GM21737 (cell line): ENCODE measurements at regions not wholly inside any gene's neighbourhood (a gene's known extent, or its start where the extent isn't known, plus 50 kb on each side); places are given as distances from the start of the nearest gene placed in this dataset.
"Not testable (repeated sequence)": the region's sequence is repeated elsewhere in the genome, so short reads cannot be mapped to it uniquely, and the experiment has no call there.

Source experiments
- ATAC-seq: cut with Tn5 transposase; IDR thresholded peaks from one replicate; pipeline ENCODE4 v1.9.1; 2021; ENCODE audit warnings: mild to moderate bottlenecking, moderate library complexity; ENCODE audit not compliant: unreplicated experiment

GRCh38 chr11:112670806-112671570, 290.2 kb upstream of the NCAM1 start:
- ATAC-seq = no peak

- not testable (repeated sequence) for ATAC-seq
Measured at GRCh38 chr11:112673401-112673800, 287.8 kb upstream of the NCAM1 start.

- ATAC-seq = no peak
Measured at GRCh38 chr11:112685111-112685510, 276.1 kb upstream of the NCAM1 start.

- ATAC-seq = no peak
Measured at GRCh38 chr11:112689851-112690250, 271.4 kb upstream of the NCAM1 start.

- no peak for ATAC-seq
Measured at GRCh38 chr11:112693781-112694180, 267.4 kb upstream of the NCAM1 start.

GRCh38 chr11:112694245-112694644, 267.0 kb upstream of the NCAM1 start:
- ATAC-seq = no peak

- ATAC-seq = no peak
Measured at GRCh38 chr11:112694813-112695212, 266.4 kb upstream of the NCAM1 start.

- no peak for ATAC-seq
Measured at GRCh38 chr11:112697391-112698178, 263.6 kb upstream of the NCAM1 start.

GRCh38 chr11:112705148-112705547, 256.1 kb upstream of the NCAM1 start:
- no peak for ATAC-seq

- ATAC-seq = no peak
Measured at GRCh38 chr11:112706863-112707262, 254.4 kb upstream of the NCAM1 start.

- not testable (repeated sequence) for ATAC-seq
Measured at GRCh38 chr11:112714340-112714739, 246.9 kb upstream of the NCAM1 start.

GRCh38 chr11:112715056-112715455, 246.2 kb upstream of the NCAM1 start:
- no peak for ATAC-seq

- ATAC-seq = no peak
Measured at GRCh38 chr11:112718483-112718882, 242.7 kb upstream of the NCAM1 start.

- no peak for ATAC-seq
Measured at GRCh38 chr11:112719736-112720525, 241.3 kb upstream of the NCAM1 start.

GRCh38 chr11:112722148-112722547, 239.1 kb upstream of the NCAM1 start:
- no peak for ATAC-seq

GRCh38 chr11:112722876-112723275, 238.3 kb upstream of the NCAM1 start:
- ATAC-seq = no peak

- no peak for ATAC-seq
Measured at GRCh38 chr11:112723676-112724495, 237.3 kb upstream of the NCAM1 start.

GRCh38 chr11:112724496-112724790, 236.8 kb upstream of the NCAM1 start:
- no peak for ATAC-seq

- ATAC-seq = no peak
Measured at GRCh38 chr11:112725636-112726035, 235.6 kb upstream of the NCAM1 start.

- ATAC-seq = no peak
Measured at GRCh38 chr11:112727341-112727841, 233.8 kb upstream of the NCAM1 start.

GRCh38 chr11:112728288-112728687, 232.9 kb upstream of the NCAM1 start:
- no peak for ATAC-seq
